ENCODE measurements at regions not wholly inside any gene's neighbourhood (a gene's known extent, or its start where the extent isn't known, plus 50 kb on each side); places are given as distances from the start of the nearest gene placed in this dataset.
"Not testable (repeated sequence)": the region's sequence is repeated elsewhere in the genome, so short reads cannot be mapped to it uniquely, and the experiment has no call there.

- TF ChIP-seq CTCF (IDR thresholded peaks at IDR 0.05; ENCODE audit: control extremely low read depth, extremely low read depth, low read depth, missing control alignments), result no peak
- ChIA-PET POLR2A (no interaction called here), CTCF (no interaction called here)
- DNase-seq (ENCODE audit: extremely low spot score), result no peak
These were observed 654.2 kb downstream of the TENT5A start for GRCh38 chr6:81098109-81098814.

- POLR2A ChIA-PET; DNase-seq (ENCODE audit: extremely low spot score); CTCF ChIA-PET: not testable (repeated sequence)
These were observed 656.0 kb downstream of the TENT5A start for GRCh38 chr6:81096464-81096863.

GRCh38 chr6:81093051-81093450, 659.4 kb downstream of the TENT5A start:
- POLR2A ChIA-PET, result no interaction called here
- no peak for DNase-seq (ENCODE audit: extremely low spot score)
- CTCF ChIA-PET, result no interaction called here
- no peak for TF ChIP-seq CTCF (IDR thresholded peaks at IDR 0.05; ENCODE audit: control extremely low read depth, extremely low read depth, low read depth, missing control alignments)

GRCh38 chr6:81088145-81088544, 664.3 kb downstream of the TENT5A start:
- no peak for DNase-seq (ENCODE audit: extremely low spot score)
- ChIA-PET POLR2A (no interaction called here), CTCF (no interaction called here)
- no peak for TF ChIP-seq CTCF (IDR thresholded peaks at IDR 0.05; ENCODE audit: control extremely low read depth, extremely low read depth, low read depth, missing control alignments)

- POLR2A ChIA-PET, result no interaction called here
- no peak for TF ChIP-seq CTCF (IDR thresholded peaks at IDR 0.05; ENCODE audit: control extremely low read depth, extremely low read depth, low read depth, missing control alignments)
- DNase-seq (ENCODE audit: extremely low spot score), result no peak
- CTCF ChIA-PET, result no interaction called here
These were observed 665.5 kb downstream of the TENT5A start for GRCh38 chr6:81086991-81087390.

- no peak for TF ChIP-seq CTCF (IDR thresholded peaks at IDR 0.05; ENCODE audit: control extremely low read depth, extremely low read depth, low read depth, missing control alignments)
- DNase-seq (ENCODE audit: extremely low spot score), result no peak
- CTCF ChIA-PET, result no interaction called here
- POLR2A ChIA-PET, result no interaction called here
These were observed 667.1 kb downstream of the TENT5A start for GRCh38 chr6:81085431-81085790.

GRCh38 chr6:81084776-81085430, 667.6 kb downstream of the TENT5A start:
- CTCF ChIA-PET, result no interaction called here
- POLR2A ChIA-PET, result no interaction called here
- no peak for TF ChIP-seq CTCF (IDR thresholded peaks at IDR 0.05; ENCODE audit: control extremely low read depth, extremely low read depth, low read depth, missing control alignments)
- DNase-seq (ENCODE audit: extremely low spot score), result no peak

All from GM10248 (cell line).